Stimulated activated naive B cell treated with anti-CD40 and anti-IgM and Interleukin-4, amounts not matched to agents 10 μg/mL and 1 μg/mL and 100 μg/mL, for 72 hours (primary cell): ENCODE measurements at regions not wholly inside any gene's neighbourhood (a gene's known extent, or its start where the extent isn't known, plus 50 kb on each side); places are given as distances from the start of the nearest gene placed in this dataset.
"Not testable (repeated sequence)": the region's sequence is repeated elsewhere in the genome, so short reads cannot be mapped to it uniquely, and the experiment has no call there.

ENCODE experiments used
- ATAC-seq, 2 donors: fragments of 150-1000 bp; cut with Tn5 transposase; replicated peaks; 2 replicates each; pipeline ENCODE4 v1.10.0; 2021; ENCODE audit warnings: moderate library complexity in 1 of 2
- DNase-seq: peaks from one replicate; pipeline ENCODE4 v3.0.0; 2021
- H3K27ac Mint-ChIP-seq: one replicate; pipeline ENCODE4 v1.8.0; 2022; ENCODE audit warnings: mild to moderate bottlenecking, mixed read lengths
- H3K27me3 Mint-ChIP-seq, 2 donors: one replicate each; pipeline ENCODE4 v1.8.0; 2022; ENCODE audit warnings: mixed read lengths in 2 of 2
- H3K36me3 Mint-ChIP-seq, 2 donors: one replicate each; pipeline ENCODE4 v1.8.0; 2022; ENCODE audit warnings: mixed read lengths in 2 of 2, mild to moderate bottlenecking in 1 of 2
- H3K4me1 Mint-ChIP-seq, 2 donors: one replicate each; pipeline ENCODE4 v1.8.0; 2022; ENCODE audit warnings: mixed read lengths in 2 of 2, mild to moderate bottlenecking in 1 of 2
- H3K4me3 Mint-ChIP-seq, 2 donors: one replicate each; pipeline ENCODE4 v1.8.0; 2022; ENCODE audit warnings: mild to moderate bottlenecking in 2 of 2, mixed read lengths in 2 of 2, moderate library complexity in 1 of 2
- H3K9me3 Mint-ChIP-seq, 2 donors: one replicate each; pipeline ENCODE4 v1.8.0; 2022; ENCODE audit warnings: mixed read lengths in 2 of 2, mild to moderate bottlenecking in 1 of 2

GRCh38 chr4:159946983-159947615 lies 844.2 kb downstream of the RAPGEF2 start:
- Mint-ChIP-seq H3K27me3 (no peaks in the 10 kb centered on the region), H3K36me3 (no peaks in the 10 kb centered on the region), H3K4me3 (no peak overlapping the region), H3K27ac (no peak overlapping the region), H3K4me1 (no peaks in the 10 kb centered on the region), H3K9me3 (no peaks in the 10 kb centered on the region)
- DNase-seq: no peak
- no peak for ATAC-seq

- DNase-seq (no peak), ATAC-seq (no peak)
- no peaks in the 10 kb centered on the region for H3K36me3 Mint-ChIP-seq
- no peaks in the 10 kb centered on the region for H3K4me1 Mint-ChIP-seq
- H3K4me3 Mint-ChIP-seq: no peak overlapping the region
- no peak overlapping the region for H3K27ac Mint-ChIP-seq
- peaks cover 0 to 1% of the 10 kb centered on the region in 2 donors for H3K9me3 Mint-ChIP-seq
- no peaks in the 10 kb centered on the region for H3K27me3 Mint-ChIP-seq
These were observed 847.8 kb downstream of the RAPGEF2 start for GRCh38 chr4:159950707-159951106.

GRCh38 chr4:159966746-159967145 lies 863.9 kb downstream of the RAPGEF2 start:
- peaks cover 3 to 9% of the 10 kb centered on the region in 2 donors for H3K9me3 Mint-ChIP-seq
- no peak for DNase-seq
- H3K27ac Mint-ChIP-seq: no peak overlapping the region
- H3K4me3 Mint-ChIP-seq: no peak overlapping the region
- no peaks in the 10 kb centered on the region for H3K27me3 Mint-ChIP-seq
- H3K4me1 Mint-ChIP-seq: no peaks in the 10 kb centered on the region
- H3K36me3 Mint-ChIP-seq: no peaks in the 10 kb centered on the region
- ATAC-seq: no peak

- H3K4me1 Mint-ChIP-seq, H3K4me3 Mint-ChIP-seq, ATAC-seq, H3K27ac Mint-ChIP-seq, H3K36me3 Mint-ChIP-seq, H3K27me3 Mint-ChIP-seq, DNase-seq, H3K9me3 Mint-ChIP-seq: not testable (repeated sequence)
These were observed 874.1 kb downstream of the RAPGEF2 start for GRCh38 chr4:159976871-159977482.

- Mint-ChIP-seq H3K9me3 (peaks cover 2% of the 10 kb centered on the region in 2 donors), H3K27ac (no peak overlapping the region), H3K4me3 (no peak overlapping the region), H3K4me1 (no peaks in the 10 kb centered on the region), H3K36me3 (no peaks in the 10 kb centered on the region), H3K27me3 (no peaks in the 10 kb centered on the region)
- ATAC-seq: no peak
- DNase-seq: no peak
These were observed 875.2 kb downstream of the RAPGEF2 start for GRCh38 chr4:159977907-159978617.

- Mint-ChIP-seq H3K27ac (no peak overlapping the region), H3K36me3 (no peaks in the 10 kb centered on the region), H3K9me3 (peaks cover 0 to 6% of the 10 kb centered on the region in 2 donors), H3K27me3 (no peaks in the 10 kb centered on the region), H3K4me1 (no peaks in the 10 kb centered on the region), H3K4me3 (no peak overlapping the region)
- DNase-seq (no peak), ATAC-seq (no peak)
These were observed 876.5 kb downstream of the RAPGEF2 start for GRCh38 chr4:159979351-159979750.

- H3K27me3 Mint-ChIP-seq: no peaks in the 10 kb centered on the region
- no peak overlapping the region for H3K27ac Mint-ChIP-seq
- H3K4me1 Mint-ChIP-seq: no peaks in the 10 kb centered on the region
- H3K4me3 Mint-ChIP-seq: no peak overlapping the region
- ATAC-seq: no peak
- peaks cover 0 to 6% of the 10 kb centered on the region in 2 donors for H3K9me3 Mint-ChIP-seq
- no peaks in the 10 kb centered on the region for H3K36me3 Mint-ChIP-seq
- no peak for DNase-seq
These were observed 877.1 kb downstream of the RAPGEF2 start for GRCh38 chr4:159979953-159980352.

- DNase-seq: no peak
- Mint-ChIP-seq H3K27ac (no peak overlapping the region), H3K4me1 (no peaks in the 10 kb centered on the region), H3K4me3 (no peak overlapping the region), H3K36me3 (no peaks in the 10 kb centered on the region), H3K9me3 (peaks cover 0 to 6% of the 10 kb centered on the region in 2 donors), H3K27me3 (no peaks in the 10 kb centered on the region)
- ATAC-seq: no peak
These were observed 878.1 kb downstream of the RAPGEF2 start for GRCh38 chr4:159980826-159981468.

GRCh38 chr4:159981469-159981856 lies 878.6 kb downstream of the RAPGEF2 start:
- Mint-ChIP-seq H3K27ac (no peak overlapping the region), H3K4me3 (no peak overlapping the region), H3K9me3 (peaks cover 0 to 6% of the 10 kb centered on the region in 2 donors), H3K27me3 (no peaks in the 10 kb centered on the region), H3K36me3 (no peaks in the 10 kb centered on the region), H3K4me1 (no peaks in the 10 kb centered on the region)
- ATAC-seq (no peak), DNase-seq (no peak)

- DNase-seq: no peak
- Mint-ChIP-seq H3K4me3 (no peak overlapping the region), H3K9me3 (peaks cover 0 to 6% of the 10 kb centered on the region in 2 donors), H3K36me3 (no peaks in the 10 kb centered on the region), H3K27me3 (no peaks in the 10 kb centered on the region), H3K4me1 (no peaks in the 10 kb centered on the region), H3K27ac (no peak overlapping the region)
- ATAC-seq: no peak
These were observed 880.2 kb downstream of the RAPGEF2 start for GRCh38 chr4:159983082-159983481.

- ATAC-seq (no peak), DNase-seq (no peak)
- Mint-ChIP-seq H3K27ac (no peak overlapping the region), H3K27me3 (no peaks in the 10 kb centered on the region), H3K4me3 (no peak overlapping the region), H3K4me1 (no peaks in the 10 kb centered on the region), H3K36me3 (no peaks in the 10 kb centered on the region), H3K9me3 (peaks cover 6 to 11% of the 10 kb centered on the region in 2 donors)
These were observed 907.0 kb downstream of the RAPGEF2 start for GRCh38 chr4:160009656-160010493.

GRCh38 chr4:160019936-160020335 lies 917.1 kb downstream of the RAPGEF2 start:
- no peak overlapping the region for H3K27ac Mint-ChIP-seq
- H3K4me3 Mint-ChIP-seq: no peak overlapping the region
- no peaks in the 10 kb centered on the region for H3K4me1 Mint-ChIP-seq
- H3K36me3 Mint-ChIP-seq: no peaks in the 10 kb centered on the region
- H3K9me3 Mint-ChIP-seq: peaks cover 4 to 14% of the 10 kb centered on the region in 2 donors
- no peak for DNase-seq
- no peak for ATAC-seq
- no peaks in the 10 kb centered on the region for H3K27me3 Mint-ChIP-seq

GRCh38 chr4:160020804-160021203 lies 917.9 kb downstream of the RAPGEF2 start:
- Mint-ChIP-seq H3K4me3 (no peak overlapping the region), H3K36me3 (no peaks in the 10 kb centered on the region), H3K27ac (no peak overlapping the region), H3K9me3 (peaks cover 4 to 14% of the 10 kb centered on the region in 2 donors), H3K4me1 (no peaks in the 10 kb centered on the region), H3K27me3 (no peaks in the 10 kb centered on the region)
- ATAC-seq (no peak), DNase-seq (no peak)

GRCh38 chr4:160021870-160022269 lies 919.0 kb downstream of the RAPGEF2 start:
- Mint-ChIP-seq H3K36me3 (no peaks in the 10 kb centered on the region), H3K27ac (no peak overlapping the region), H3K27me3 (no peaks in the 10 kb centered on the region), H3K4me3 (no peak overlapping the region), H3K4me1 (no peaks in the 10 kb centered on the region), H3K9me3 (peaks cover 13% of the 10 kb centered on the region in 2 donors)
- ATAC-seq: no peak
- no peak for DNase-seq
